Sigmoid colon (tissue), 6 donors: ENCODE measurements at regions not wholly inside any gene's neighbourhood (a gene's known extent, or its start where the extent isn't known, plus 50 kb on each side); places are given as distances from the start of the nearest gene placed in this dataset.

Source experiments
- DNase-seq: peaks from one replicate; pipeline ENCODE4 v3.0.0-alpha.2; 2019
- H3K27ac ChIP-seq, 4 donors: fragments of 200-600 bp; sonication (generic); one replicate each; pipeline ENCODE4 v1.5.1; 2016 to 2019; ENCODE audit warnings: mild to moderate bottlenecking in 1 of 4
- H3K27me3 ChIP-seq, 3 donors: fragments of 200-600 bp; sonication (generic); one replicate each; pipeline ENCODE4 v1.5.1; 2019; ENCODE audit warnings: mild to moderate bottlenecking in 1 of 3
- H3K36me3 ChIP-seq, 4 donors: fragments of 200-600 bp; sonication (generic); one replicate each; pipeline ENCODE4 v1.5.1; 2016 to 2019
- H3K4me1 ChIP-seq, 4 donors: fragments of 200-600 bp; sonication (generic); one replicate each; pipeline ENCODE4 v1.5.1; 2017 to 2019
- H3K4me3 ChIP-seq, 4 donors: fragments of 200-600 bp; sonication (generic); one replicate each; pipeline ENCODE4 v1.5.1; 2017 to 2019; ENCODE audit warnings: mild to moderate bottlenecking in 2 of 4, moderate library complexity in 1 of 4
- H3K9me3 ChIP-seq, 4 donors: fragments of 200-600 bp in 3 of 4; sonication (generic) in 3 of 4; one replicate each; pipeline versions ENCODE4 v1.5.1 to v1.6.1; 2013 to 2019
- CTCF ChIP-seq, 4 experiments: fragments of 450-650 bp in 3 of 4; fragments of 200-600 bp in 1 of 4; IDR thresholded peaks; one replicate each; pipeline ENCODE4 v1.5.1; 2016 to 2019; ENCODE audit warnings: antibody characterized with exemption in 4 of 4, mild to moderate bottlenecking in 3 of 4, moderate library complexity in 2 of 4
- EP300 ChIP-seq, 4 donors: sonication (generic); formaldehyde crosslinking; IDR thresholded peaks; one replicate each; pipeline ENCODE4 v1.6.1; 2017; ENCODE audit warnings: antibody characterized with exemption in 4 of 4
- POLR2A ChIP-seq, 2 donors: fragments of 450-650 bp; IDR thresholded peaks; one replicate each; pipeline ENCODE4 v1.6.1; 2016; ENCODE audit warnings: antibody characterized with exemption in 2 of 2, mild to moderate bottlenecking in 2 of 2, moderate library complexity in 2 of 2
- POLR2AphosphoS5 ChIP-seq, 4 donors: sonication (generic); formaldehyde crosslinking; IDR thresholded peaks; one replicate each; pipeline ENCODE4 v1.6.1; 2017; ENCODE audit warnings: antibody characterized with exemption in 4 of 4
- WGBS, 2 donors: extraction: QIAGEN DNeasy Blood & Tissue Kit; methylation state at CpG; one replicate each; pipeline ENCODE4 v1.1.7; 2013; 5-methylcytosine and 5-hydroxymethylcytosine counted together
- intact Hi-C: fragments of 100-400 bp; cut with DNase I; formaldehyde crosslinking; loops from one replicate; pipeline ENCODE4 v1.15.1; 2023
- donor health status: healthy with polysubstance abuse.
- donor health status: healthy.

DNA sequence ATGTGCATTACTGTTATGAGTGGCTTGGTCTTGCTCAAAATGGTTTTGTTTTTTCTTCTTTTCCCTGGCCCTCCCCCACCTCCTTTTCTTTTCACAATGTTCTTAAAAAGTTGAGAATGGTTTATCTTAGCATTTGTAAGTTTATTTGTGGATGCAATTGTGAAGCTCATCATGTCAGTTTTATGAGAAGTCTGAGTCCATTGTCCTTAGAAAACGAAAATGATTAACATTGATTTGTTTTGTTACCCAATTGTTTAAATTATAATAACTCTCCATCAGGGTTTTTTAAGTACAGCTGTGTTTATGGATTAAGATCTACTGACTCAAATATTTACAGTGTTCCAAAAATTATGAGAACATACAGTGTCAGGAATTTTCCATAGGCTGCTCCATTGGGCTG, 511.3 kb upstream of the PAPPA start:
- TF ChIP-seq POLR2A (IDR thresholded peaks at IDR 0.05) = no peak
- no peak for TF ChIP-seq EP300 (IDR thresholded peaks at IDR 0.05)
- no peak for TF ChIP-seq POLR2AphosphoS5 (IDR thresholded peaks at IDR 0.05)
- TF ChIP-seq CTCF (IDR thresholded peaks at IDR 0.05) = no peak
- H3K27me3 ChIP-seq = no peaks in the 10 kb centered on the region
- no peaks in the 10 kb centered on the region for H3K36me3 ChIP-seq
- no peaks in the 10 kb centered on the region for H3K9me3 ChIP-seq
- no peak overlapping the region for H3K4me3 ChIP-seq
- H3K4me1 ChIP-seq = peaks cover 0 to 17% (median 6%) of the 10 kb centered on the region in 4 donors
- H3K27ac ChIP-seq = no peak overlapping the region
- no peak for DNase-seq
- WGBS, 2 donors = 42 to 62% methylated on average over 1 of the region's 1 CpG
- intact Hi-C loops = loop anchor here (10.0 kb wide), 1 partner anchor 513 kb away; the partner anchor contains the start of gene PAPPA

DNA sequence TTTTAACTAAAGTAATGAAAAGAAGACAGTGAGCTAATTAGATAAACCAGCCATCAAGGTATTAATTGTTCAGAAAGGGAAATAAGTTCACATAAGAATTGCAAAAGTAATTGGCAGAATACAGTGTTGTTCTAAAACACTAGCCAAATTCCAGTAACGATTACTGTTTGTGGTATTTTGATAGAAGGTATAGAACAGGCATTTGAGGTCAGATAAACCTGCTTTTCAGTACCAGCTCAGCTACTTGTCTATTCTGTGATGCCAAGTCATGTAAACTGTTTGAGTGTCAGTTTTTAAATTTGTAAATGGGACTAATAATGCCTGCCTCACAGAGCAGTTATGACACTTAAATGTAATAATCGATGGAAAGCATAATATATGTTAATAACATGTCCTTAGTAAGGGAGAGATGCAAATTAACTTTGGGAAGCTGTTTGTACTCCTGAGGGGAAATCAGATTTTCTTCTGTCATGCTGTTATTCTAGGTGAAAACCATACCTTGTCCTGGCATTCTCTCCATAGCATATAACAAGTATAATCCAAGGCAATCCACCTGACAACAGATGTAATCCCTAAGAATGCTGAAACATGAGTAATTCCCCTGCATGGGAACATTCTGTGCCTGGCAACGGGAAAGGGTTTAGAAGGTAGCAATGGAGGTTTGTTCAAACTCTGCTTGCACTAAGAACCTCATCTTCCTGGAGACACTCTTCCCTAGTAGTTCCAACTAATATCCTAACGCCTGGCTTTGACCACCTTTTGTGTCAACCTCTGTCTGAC, 509.5 kb upstream of the PAPPA start:
- H3K27me3 ChIP-seq = no peaks in the 10 kb centered on the region
- H3K4me3 ChIP-seq = no peak overlapping the region
- intact Hi-C loops = loop anchor here (10.0 kb wide), 1 partner anchor 511 kb away; the partner anchor contains the start of gene PAPPA
- no peak for TF ChIP-seq CTCF (IDR thresholded peaks at IDR 0.05)
- TF ChIP-seq POLR2A (IDR thresholded peaks at IDR 0.05) = no peak
- TF ChIP-seq POLR2AphosphoS5 (IDR thresholded peaks at IDR 0.05) = no peak
- no peak for TF ChIP-seq EP300 (IDR thresholded peaks at IDR 0.05)
- no peak for DNase-seq
- H3K9me3 ChIP-seq = no peaks in the 10 kb centered on the region
- H3K36me3 ChIP-seq = no peaks in the 10 kb centered on the region
- 76 to 87% methylated on average over 4 of the region's 4 CpGs for WGBS, 2 donors
- no peak overlapping the region for H3K27ac ChIP-seq
- H3K4me1 ChIP-seq = peaks cover 0 to 17% (median 4%) of the 10 kb centered on the region in 4 donors

DNA sequence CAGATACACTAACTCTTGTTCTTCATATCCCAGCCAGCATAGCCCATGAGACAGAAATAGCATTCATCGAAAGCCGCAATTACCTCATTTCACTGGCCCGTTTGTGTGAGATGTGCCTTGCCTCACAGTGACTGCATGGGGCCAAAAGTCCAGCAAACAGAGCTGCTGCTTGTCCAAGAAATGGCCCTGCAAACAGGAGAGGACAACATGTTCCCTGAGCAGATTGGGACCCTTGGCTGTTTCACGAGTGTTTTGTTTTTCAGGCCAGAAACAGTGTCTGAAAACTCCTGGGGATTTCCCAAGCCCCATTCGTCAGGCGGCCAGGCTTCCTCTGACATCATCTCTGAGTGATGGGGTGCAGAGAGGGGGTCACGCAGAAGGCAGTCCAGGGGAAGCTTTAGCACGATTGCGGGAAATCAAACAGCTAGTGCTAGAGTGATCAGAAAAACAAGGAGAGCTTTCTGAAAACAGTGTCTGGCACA, 503.6 kb upstream of the PAPPA start:
- H3K36me3 ChIP-seq = no peaks in the 10 kb centered on the region
- TF ChIP-seq POLR2AphosphoS5 (IDR thresholded peaks at IDR 0.05) (peak; percentile 80 to 88 (median 84)), POLR2A (IDR thresholded peaks at IDR 0.05) (no peak), EP300 (IDR thresholded peaks at IDR 0.05) (peak; percentile 65 to 93 (median 84)), CTCF (IDR thresholded peaks at IDR 0.05) (no peak)
- intact Hi-C loops = loop anchor here (10.0 kb wide), 2 partner anchors 295 to 505 kb away; partner anchors contain the start of gene PAPPA
- 61 to 67% methylated on average over 9 of the region's 9 CpGs for WGBS, 2 donors
- no peaks in the 10 kb centered on the region for H3K9me3 ChIP-seq
- no peak overlapping the region for H3K4me3 ChIP-seq
- peak; percentile 95 for DNase-seq
- peaks cover 0 to 16% (median 8%) of the 10 kb centered on the region in 4 donors for H3K4me1 ChIP-seq
- peak overlapping the region; percentile 61 to 71 (median 68) for H3K27ac ChIP-seq
- no peaks in the 10 kb centered on the region for H3K27me3 ChIP-seq

DNA sequence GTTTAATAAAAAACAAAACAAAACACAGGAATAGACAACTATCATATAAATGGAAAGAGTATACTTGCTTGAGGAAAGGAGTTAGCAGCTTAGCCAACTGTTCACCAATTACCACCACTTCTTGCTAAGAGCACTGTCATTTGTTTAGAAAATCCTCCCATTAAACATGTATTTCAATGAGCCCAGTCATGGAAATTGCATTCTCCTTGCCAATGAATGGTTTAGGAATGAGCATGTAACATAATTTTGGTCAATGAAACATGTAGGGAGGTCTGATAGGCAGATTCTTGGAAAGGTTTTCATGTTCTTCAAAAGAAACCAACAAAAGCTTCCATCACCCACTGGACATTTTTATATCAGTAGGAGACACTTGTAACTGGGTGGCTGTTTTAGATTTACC, 502.8 kb upstream of the PAPPA start:
- no peaks in the 10 kb centered on the region for H3K27me3 ChIP-seq
- intact Hi-C loops = loop anchor here (10.0 kb wide), 1 partner anchor 294 kb away; no protein-coding TSS in a partner anchor
- H3K9me3 ChIP-seq = no peaks in the 10 kb centered on the region
- H3K36me3 ChIP-seq = no peaks in the 10 kb centered on the region
- TF ChIP-seq POLR2AphosphoS5 (IDR thresholded peaks at IDR 0.05) (no peak), CTCF (IDR thresholded peaks at IDR 0.05) (no peak), EP300 (IDR thresholded peaks at IDR 0.05) (no peak), POLR2A (IDR thresholded peaks at IDR 0.05) (no peak)
- no peak for DNase-seq
- H3K4me1 ChIP-seq = peaks cover 0 to 16% (median 8%) of the 10 kb centered on the region in 4 donors
- no peak overlapping the region for H3K4me3 ChIP-seq
- peak overlapping the region; percentile 61 to 71 (median 68) for H3K27ac ChIP-seq
